WTC11 (cell line): ENCODE measurements at regions not wholly inside any gene's neighbourhood (a gene's known extent, or its start where the extent isn't known, plus 50 kb on each side); places are given as distances from the start of the nearest gene placed in this dataset.
A peak's percentile ranks its signal among the peaks of the same experiment; 100 is the strongest.

Experiments used
- ATAC-seq: fragments of 200-7000 bp; cut with Tn5 transposase; 2 replicates; pipeline ENCODE4 v1.10.0; 2021; ENCODE audit warnings: mild to moderate bottlenecking, moderate library complexity
- CTCF ChIA-PET: fragments of 300-600 bp; sonication (Branson Sonifier 250); formaldehyde crosslinking; loops from one replicate; lab custom pipeline; 2021; ENCODE audit warnings: antibody characterized with exemption; lab: Charles Lee
- POLR2A ChIA-PET: fragments of 350-600 bp; sonication (Branson Sonifier 250); formaldehyde crosslinking; loops from one replicate; lab custom pipeline; 2021; ENCODE audit warnings: antibody characterized with exemption; lab: Charles Lee
- DNase-seq: peaks from one replicate; pipeline ENCODE4 v3.0.0; 2021; ENCODE audit warnings: low spot score
- H3K27ac Mint-ChIP-seq: 2 replicates; pipeline ENCODE4 v1.8.0; 2021; ENCODE audit warnings: mixed read lengths
- H3K27me3 Mint-ChIP-seq: 2 replicates; pipeline ENCODE4 v1.8.0; 2021; ENCODE audit warnings: low read depth, mild to moderate bottlenecking, moderate library complexity, mixed read lengths
- H3K36me3 Mint-ChIP-seq: 2 replicates; pipeline ENCODE4 v1.8.0; 2021; ENCODE audit warnings: mixed read lengths
- H3K4me1 Mint-ChIP-seq: 2 replicates; pipeline ENCODE4 v1.8.0; 2022; ENCODE audit warnings: mixed read lengths
- H3K4me3 Mint-ChIP-seq: 2 replicates; pipeline ENCODE4 v1.8.0; 2021; ENCODE audit warnings: mild to moderate bottlenecking, moderate library complexity, mixed read lengths
- H3K9me3 Mint-ChIP-seq: 2 replicates; pipeline ENCODE4 v1.8.0; 2021; ENCODE audit warnings: mixed read lengths
- AFF4 ChIP-seq: sonication (generic); formaldehyde crosslinking; IDR thresholded peaks from 2 replicates; pipeline ENCODE4 v1.8.1; 2023; ENCODE audit warnings: mild to moderate bottlenecking, missing genetic modification reagents, borderline replicate concordance
- AR ChIP-seq: fragments of 250-450 bp; sonication (Bioruptor Pico); IDR thresholded peaks from 2 replicates; pipeline ENCODE4 v1.9.0; 2021; ENCODE audit warnings: mild to moderate bottlenecking
- CREM ChIP-seq: sonication (generic); formaldehyde crosslinking; IDR thresholded peaks from 2 replicates; pipeline ENCODE4 v1.8.1; 2022; ENCODE audit warnings: mild to moderate bottlenecking, missing genetic modification reagents, moderate library complexity
- IRF2 ChIP-seq: sonication (generic); formaldehyde crosslinking; IDR thresholded peaks from 2 replicates; pipeline ENCODE4 v1.8.0; 2022; ENCODE audit warnings: low read depth, missing genetic modification reagents, borderline replicate concordance
- JAZF1 ChIP-seq: fragments of 250-450 bp; sonication (Bioruptor Pico); IDR thresholded peaks from 2 replicates; pipeline ENCODE4 v1.9.0; 2021; ENCODE audit warnings: moderate library complexity, mild to moderate bottlenecking, inconsistent platforms
- MAX ChIP-seq: sonication (generic); formaldehyde crosslinking; IDR thresholded peaks from 2 replicates; pipeline ENCODE4 v1.8.0; 2022; ENCODE audit warnings: mild to moderate bottlenecking, missing genetic modification reagents
- MXD4 ChIP-seq: fragments of 250-450 bp; sonication (Bioruptor Pico); IDR thresholded peaks from 2 replicates; pipeline ENCODE4 v1.8.0; 2021; ENCODE audit warnings: mild to moderate bottlenecking, moderate library complexity, borderline replicate concordance
- ZNF138 ChIP-seq: sonication (generic); formaldehyde crosslinking; conservative IDR thresholded peaks from 2 replicates; pipeline ENCODE4 v1.8.1; 2022; ENCODE audit warnings: mild to moderate bottlenecking, moderate library complexity, missing genetic modification reagents
- ZNF281 ChIP-seq: sonication (generic); formaldehyde crosslinking; IDR thresholded peaks from 2 replicates; pipeline ENCODE4 v1.8.0; 2023; ENCODE audit warnings: mild to moderate bottlenecking, missing genetic modification reagents
- ZNF423 ChIP-seq: fragments of 250-450 bp; sonication (Bioruptor Pico); IDR thresholded peaks from 2 replicates; pipeline ENCODE4 v2.1.2; 2022; ENCODE audit warnings: mild to moderate bottlenecking, moderate library complexity
- ZSCAN18 ChIP-seq: fragments of 250-450 bp; sonication (Bioruptor Pico); IDR thresholded peaks from 2 replicates; pipeline ENCODE4 v2.1.2; 2022; ENCODE audit warnings: mild to moderate bottlenecking, moderate library complexity

- ATAC-seq: no peak
- Mint-ChIP-seq H3K4me3 (no peak overlapping the region), H3K4me1 (peaks cover 4% of the 10 kb centered on the region; the same call in 1 of the 2 replicates), H3K27ac (no peak overlapping the region), H3K27me3 (no peaks in the 10 kb centered on the region), H3K36me3 (no peaks in the 10 kb centered on the region), H3K9me3 (0 out of 2 replicates have a peak, but pooled peaks cover 3% of the 10 kb centered on the region)
- ChIA-PET CTCF (no interaction called here), POLR2A (no interaction called here)
- DNase-seq: no peak
- TF ChIP-seq CREM (CRISPR knock-in tag) (no peak), IRF2 (no peak), AFF4 (CRISPR knock-in tag) (no peak), AR (CRISPR knock-in tag) (no peak), ZSCAN18 (CRISPR knock-in tag) (no peak), ZNF281 (CRISPR knock-in tag) (no peak)
Measured at GRCh38 chr6:163646133-163646532, 231.6 kb downstream of the QKI start.

GRCh38 chr6:163645560-163645959, 231.0 kb downstream of the QKI start:
- Mint-ChIP-seq H3K36me3 (no peaks in the 10 kb centered on the region), H3K4me3 (no peak overlapping the region), H3K4me1 (peaks cover 4% of the 10 kb centered on the region; the same call in 1 of the 2 replicates), H3K9me3 (0 out of 2 replicates have a peak, but pooled peaks cover 3% of the 10 kb centered on the region), H3K27ac (no peak overlapping the region), H3K27me3 (no peaks in the 10 kb centered on the region)
- no peak for DNase-seq
- TF ChIP-seq MXD4 (no peak), JAZF1 (CRISPR knock-in tag) (no peak), ZNF138 (CRISPR knock-in tag) (no peak)
- ATAC-seq: no peak
- ChIA-PET POLR2A (no interaction called here), CTCF (no interaction called here)

GRCh38 chr6:163643866-163644265, 229.3 kb downstream of the QKI start:
- H3K27ac Mint-ChIP-seq: no peak overlapping the region
- TF ChIP-seq ZNF423 (CRISPR knock-in tag) (peak; percentile 72), MAX (CRISPR knock-in tag) (no peak)
- TF ChIP-seq, all 79 proteins: peak for 1
- Mint-ChIP-seq H3K36me3 (no peaks in the 10 kb centered on the region), H3K9me3 (0 out of 2 replicates have a peak, but pooled peaks cover 3% of the 10 kb centered on the region), H3K4me3 (no peak overlapping the region), H3K27me3 (no peaks in the 10 kb centered on the region), H3K4me1 (peaks cover 4% of the 10 kb centered on the region; the same call in 1 of the 2 replicates)
- ATAC-seq: no peak
- POLR2A ChIA-PET: no interaction called here
- no peak for DNase-seq
- CTCF ChIA-PET: interaction anchor here (0.6 kb wide), 1 partner anchor 1088 kb away, joined by 3 read pairs; no protein-coding TSS in a partner anchor
